ENCODE measurements at regions not wholly inside any gene's neighbourhood (a gene's known extent, or its start where the extent isn't known, plus 50 kb on each side); places are given as distances from the start of the nearest gene placed in this dataset.
"Not testable (repeated sequence)": the region's sequence is repeated elsewhere in the genome, so short reads cannot be mapped to it uniquely, and the experiment has no call there.

DNA sequence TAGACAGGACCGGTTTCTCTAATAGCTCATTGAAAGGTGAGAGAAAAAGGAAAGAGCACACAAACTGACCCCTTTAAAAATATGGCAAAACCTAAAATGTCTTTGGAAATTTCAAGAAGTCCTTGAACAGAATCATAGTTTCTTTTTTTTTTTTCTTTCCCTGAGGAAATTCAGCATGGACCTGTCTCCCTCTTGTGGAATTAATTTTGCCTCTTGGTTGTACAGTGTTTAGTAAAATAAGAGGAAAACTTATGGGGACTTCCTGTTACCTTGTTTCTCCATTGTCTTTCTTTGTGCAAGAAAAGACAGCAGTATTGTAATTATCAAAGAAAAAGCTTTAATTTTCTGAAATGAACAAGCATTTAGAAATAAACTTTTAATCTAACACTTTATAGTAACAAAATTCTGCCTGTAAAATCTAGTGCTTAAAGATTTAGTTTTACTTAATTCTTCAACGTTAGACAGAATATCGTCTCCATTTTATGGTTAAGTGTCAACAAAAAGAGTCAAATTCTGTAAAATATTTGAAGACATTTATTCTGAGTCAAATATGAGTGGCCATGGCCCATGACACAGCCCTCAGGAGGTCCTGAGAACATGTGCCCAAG is 176.3 kb upstream of the NABP1 start:
- DNase-seq (ENCODE audit: low read depth, low spot score), result no peak
- intact Hi-C loops (cut with micrococcal nuclease; ENCODE audit: unreplicated experiment), result loop anchor here (1.0 to 5.0 kb wide), 2 partner anchors 283 to 334 kb away; no protein-coding TSS in a partner anchor

DNA sequence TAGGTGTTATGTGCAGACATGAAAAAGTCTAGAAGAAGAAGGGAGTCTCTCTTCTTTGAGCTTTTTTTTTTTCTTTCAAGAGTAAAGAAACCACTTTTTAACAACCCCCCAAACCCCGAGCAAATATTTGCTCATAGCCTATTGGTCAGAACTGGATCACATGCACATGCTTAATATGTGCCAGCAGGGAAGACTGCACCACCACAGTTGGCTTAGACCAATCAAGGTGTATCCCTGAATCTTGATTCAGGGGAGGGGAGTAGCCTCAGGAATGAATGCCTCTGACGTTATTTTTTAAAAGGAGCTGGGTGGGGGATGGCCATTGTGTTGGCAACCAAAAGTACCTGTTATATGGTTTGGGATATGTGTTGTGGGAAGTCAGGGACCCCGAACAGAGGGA is 171.4 kb upstream of the NABP1 start:
- Histone ChIP-seq H3K4me1 (ENCODE audit: control insufficient read depth, insufficient read depth, low read length) (no peaks in the 10 kb centered on the region), H3K27me3 (ENCODE audit: control insufficient read depth, insufficient read depth, low read length) (no peaks in the 10 kb centered on the region), H3K9me3 (ENCODE audit: control insufficient read depth, insufficient read depth, low read depth, low read length) (no peaks in the 10 kb centered on the region), H3K27ac (ENCODE audit: low read length) (no peak overlapping the region), H3K4me3 (ENCODE audit: low read depth in 2 of 2, low read length in 2 of 2) (no peak overlapping the region), H3K36me3 (ENCODE audit: control insufficient read depth, insufficient read depth, low read length) (no peaks in the 10 kb centered on the region)
- intact Hi-C loops (cut with micrococcal nuclease; ENCODE audit: unreplicated experiment), result no loop called here
- ATAC-seq, result no peak
- TF ChIP-seq, protein P1, sequence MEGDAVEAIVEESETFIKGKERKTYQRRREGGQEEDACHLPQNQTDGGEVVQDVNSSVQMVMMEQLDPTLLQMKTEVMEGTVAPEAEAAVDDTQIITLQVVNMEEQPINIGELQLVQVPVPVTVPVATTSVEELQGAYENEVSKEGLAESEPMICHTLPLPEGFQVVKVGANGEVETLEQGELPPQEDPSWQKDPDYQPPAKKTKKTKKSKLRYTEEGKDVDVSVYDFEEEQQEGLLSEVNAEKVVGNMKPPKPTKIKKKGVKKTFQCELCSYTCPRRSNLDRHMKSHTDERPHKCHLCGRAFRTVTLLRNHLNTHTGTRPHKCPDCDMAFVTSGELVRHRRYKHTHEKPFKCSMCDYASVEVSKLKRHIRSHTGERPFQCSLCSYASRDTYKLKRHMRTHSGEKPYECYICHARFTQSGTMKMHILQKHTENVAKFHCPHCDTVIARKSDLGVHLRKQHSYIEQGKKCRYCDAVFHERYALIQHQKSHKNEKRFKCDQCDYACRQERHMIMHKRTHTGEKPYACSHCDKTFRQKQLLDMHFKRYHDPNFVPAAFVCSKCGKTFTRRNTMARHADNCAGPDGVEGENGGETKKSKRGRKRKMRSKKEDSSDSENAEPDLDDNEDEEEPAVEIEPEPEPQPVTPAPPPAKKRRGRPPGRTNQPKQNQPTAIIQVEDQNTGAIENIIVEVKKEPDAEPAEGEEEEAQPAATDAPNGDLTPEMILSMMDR (IDR thresholded peaks at IDR 0.05), result no peak
- TF ChIP-seq SIN3A (IDR thresholded peaks at IDR 0.05; ENCODE audit: borderline replicate concordance, insufficient read depth, low read depth, low read length) (no peak), POLR2AphosphoS5 (IDR thresholded peaks at IDR 0.05; ENCODE audit: low read depth, low read length) (no peak), TCF7L2 (IDR thresholded peaks at IDR 0.05; ENCODE audit: low read depth, low read length) (no peak)
- TF ChIP-seq, protein P2, sequence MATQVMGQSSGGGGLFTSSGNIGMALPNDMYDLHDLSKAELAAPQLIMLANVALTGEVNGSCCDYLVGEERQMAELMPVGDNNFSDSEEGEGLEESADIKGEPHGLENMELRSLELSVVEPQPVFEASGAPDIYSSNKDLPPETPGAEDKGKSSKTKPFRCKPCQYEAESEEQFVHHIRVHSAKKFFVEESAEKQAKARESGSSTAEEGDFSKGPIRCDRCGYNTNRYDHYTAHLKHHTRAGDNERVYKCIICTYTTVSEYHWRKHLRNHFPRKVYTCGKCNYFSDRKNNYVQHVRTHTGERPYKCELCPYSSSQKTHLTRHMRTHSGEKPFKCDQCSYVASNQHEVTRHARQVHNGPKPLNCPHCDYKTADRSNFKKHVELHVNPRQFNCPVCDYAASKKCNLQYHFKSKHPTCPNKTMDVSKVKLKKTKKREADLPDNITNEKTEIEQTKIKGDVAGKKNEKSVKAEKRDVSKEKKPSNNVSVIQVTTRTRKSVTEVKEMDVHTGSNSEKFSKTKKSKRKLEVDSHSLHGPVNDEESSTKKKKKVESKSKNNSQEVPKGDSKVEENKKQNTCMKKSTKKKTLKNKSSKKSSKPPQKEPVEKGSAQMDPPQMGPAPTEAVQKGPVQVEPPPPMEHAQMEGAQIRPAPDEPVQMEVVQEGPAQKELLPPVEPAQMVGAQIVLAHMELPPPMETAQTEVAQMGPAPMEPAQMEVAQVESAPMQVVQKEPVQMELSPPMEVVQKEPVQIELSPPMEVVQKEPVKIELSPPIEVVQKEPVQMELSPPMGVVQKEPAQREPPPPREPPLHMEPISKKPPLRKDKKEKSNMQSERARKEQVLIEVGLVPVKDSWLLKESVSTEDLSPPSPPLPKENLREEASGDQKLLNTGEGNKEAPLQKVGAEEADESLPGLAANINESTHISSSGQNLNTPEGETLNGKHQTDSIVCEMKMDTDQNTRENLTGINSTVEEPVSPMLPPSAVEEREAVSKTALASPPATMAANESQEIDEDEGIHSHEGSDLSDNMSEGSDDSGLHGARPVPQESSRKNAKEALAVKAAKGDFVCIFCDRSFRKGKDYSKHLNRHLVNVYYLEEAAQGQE (IDR thresholded peaks at IDR 0.05; ENCODE audit: insufficient read depth in 1 of 2, low read depth in 2 of 2, low read length in 1 of 2), result no peak
- no TSS peak for BruUV-seq (replicated peaks)
- in situ Hi-C loops (cut with HindIII; ENCODE audit: low pct_unique_long_range_greater_than_20kb, low sequenced_read_pairs), result no loop called here
- POLR2A ChIA-PET, result interaction anchor here (0.6 kb wide), 1 partner anchor 1855 kb away, joined by 5 read pairs; no protein-coding TSS in a partner anchor
- CTCF ChIA-PET, result no interaction called here
- no peak for DNase-seq (ENCODE audit: low read depth, low spot score)

More for the DNA sequence above, 176.3 kb upstream of the NABP1 start:
- H3K9me3 ChIP-seq (ENCODE audit: control insufficient read depth, insufficient read depth, low read depth, low read length), result no peaks in the 10 kb centered on the region
- no peaks in the 10 kb centered on the region; the same call in 1 of the 2 replicates for H3K4me1 ChIP-seq (ENCODE audit: control insufficient read depth, insufficient read depth, low read length)
- no peaks in the 10 kb centered on the region for H3K27me3 ChIP-seq (ENCODE audit: control insufficient read depth, insufficient read depth, low read length)
- H3K4me3 ChIP-seq (ENCODE audit: low read depth in 2 of 2, low read length in 2 of 2), result no peak overlapping the region
- TF ChIP-seq, protein P1 (IDR thresholded peaks at IDR 0.05), result peak; percentile 65; the same call in 1 of the 2 replicates
- TF ChIP-seq, protein P2 (IDR thresholded peaks at IDR 0.05; ENCODE audit: insufficient read depth in 1 of 2, low read depth in 2 of 2, low read length in 1 of 2), result no peak
- in situ Hi-C loops (cut with HindIII; ENCODE audit: low pct_unique_long_range_greater_than_20kb, low sequenced_read_pairs), result no loop called here
- no peaks in the 10 kb centered on the region for H3K36me3 ChIP-seq (ENCODE audit: control insufficient read depth, insufficient read depth, low read length)
- POLR2A ChIA-PET, result interaction anchor here (0.7 kb wide), 1 partner anchor 288 kb away, joined by 4 read pairs; no protein-coding TSS in a partner anchor
- H3K27ac ChIP-seq (ENCODE audit: low read length), result no peak overlapping the region
- peak; percentile 78; the same call in 1 of the 2 replicates for ATAC-seq
- CTCF ChIA-PET, result interaction anchor here (0.6 to 0.7 kb wide), 6 partner anchors 22 to 390 kb away, joined by 3 to 6 read pairs (median 4); no protein-coding TSS in a partner anchor
- no TSS peak for BruUV-seq (replicated peaks)

DNA sequence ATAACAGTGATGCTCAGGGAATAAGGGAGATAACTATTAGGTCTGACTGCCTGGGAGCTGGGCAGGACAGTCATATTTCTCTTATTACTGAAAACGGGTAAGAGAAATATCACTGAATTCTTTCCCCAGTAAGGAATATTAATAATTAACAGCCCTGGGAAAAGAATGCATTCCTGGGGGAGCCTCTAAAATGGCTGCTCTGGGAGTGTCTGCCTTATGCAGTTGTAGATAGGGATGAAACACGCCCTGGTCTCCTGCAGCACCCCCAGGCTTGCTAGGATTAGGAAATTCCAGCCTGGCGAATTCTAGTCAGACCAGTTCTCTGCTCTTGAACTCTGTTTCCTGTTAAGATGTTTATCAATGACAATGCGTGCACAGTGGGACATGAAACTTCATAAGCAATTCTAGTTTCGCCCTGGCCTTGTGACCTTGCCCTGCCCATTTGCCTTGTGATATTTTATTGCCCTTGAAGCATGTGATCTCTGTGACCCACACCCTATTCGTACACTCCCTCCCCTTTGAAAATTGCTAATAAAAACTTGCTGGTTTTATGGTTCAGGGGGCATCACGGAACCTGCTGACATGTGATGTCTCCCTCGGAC is 170.6 kb upstream of the NABP1 start:
- CTCF ChIA-PET; ATAC-seq; H3K4me1 ChIP-seq (ENCODE audit: control insufficient read depth, insufficient read depth, low read length); in situ Hi-C loops (cut with HindIII; ENCODE audit: low pct_unique_long_range_greater_than_20kb, low sequenced_read_pairs); intact Hi-C loops (cut with micrococcal nuclease; ENCODE audit: unreplicated experiment); DNase-seq (ENCODE audit: low read depth, low spot score); H3K27me3 ChIP-seq (ENCODE audit: control insufficient read depth, insufficient read depth, low read length); POLR2A ChIA-PET; H3K36me3 ChIP-seq (ENCODE audit: control insufficient read depth, insufficient read depth, low read length); BruUV-seq (replicated peaks); H3K9me3 ChIP-seq (ENCODE audit: control insufficient read depth, insufficient read depth, low read depth, low read length); H3K27ac ChIP-seq (ENCODE audit: low read length); H3K4me3 ChIP-seq (ENCODE audit: low read depth in 2 of 2, low read length in 2 of 2): not testable (repeated sequence)

Data from Panc1 (cell line).